ENCODE measurements at regions not wholly inside any gene's neighbourhood (a gene's known extent, or its start where the extent isn't known, plus 50 kb on each side); places are given as distances from the start of the nearest gene placed in this dataset.
A peak's percentile ranks its signal among the peaks of the same experiment; 100 is the strongest.
"Not testable (repeated sequence)": the region's sequence is repeated elsewhere in the genome, so short reads cannot be mapped to it uniquely, and the experiment has no call there.

DNA sequence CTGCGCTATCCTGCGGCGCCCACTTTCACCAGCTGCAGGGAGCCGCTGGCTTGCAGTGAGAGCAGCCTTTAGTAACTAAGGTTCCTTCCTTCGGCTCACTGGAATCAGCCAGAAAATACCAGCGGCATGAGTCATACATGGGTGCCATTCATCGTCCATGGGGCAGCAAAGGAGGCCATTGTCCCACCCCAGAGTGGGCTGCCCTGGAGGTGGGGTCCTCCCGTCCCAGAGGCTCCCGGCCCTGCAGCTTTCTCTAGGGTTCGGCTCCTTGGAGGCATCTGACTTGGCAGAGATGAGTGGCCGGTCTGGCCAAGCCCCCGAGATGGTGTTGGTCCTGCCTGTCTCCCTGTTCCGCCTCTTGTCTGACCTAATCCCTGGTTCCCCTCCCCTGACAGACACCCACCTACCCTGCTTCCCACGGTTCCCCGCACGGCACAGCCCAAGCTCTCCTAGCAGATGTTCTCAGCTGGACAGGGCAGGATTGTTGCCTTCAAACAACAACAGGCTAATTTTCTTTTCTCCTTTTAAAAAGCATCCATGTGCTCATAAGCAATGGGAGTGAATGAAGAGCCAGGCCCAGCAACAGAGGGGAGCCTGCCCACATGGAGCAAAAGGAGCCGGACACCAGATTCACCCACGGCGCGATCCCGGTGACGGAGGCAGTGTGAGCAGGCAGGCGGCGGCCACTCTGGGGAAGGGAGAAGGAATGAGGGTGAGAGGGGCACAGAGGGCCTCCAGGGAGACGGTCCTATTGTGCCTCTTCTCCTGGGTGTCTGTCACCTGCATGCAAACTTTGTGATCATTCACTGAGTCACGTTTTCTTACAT is 97.0 kb upstream of the COL5A1 start:
- H3K36me3 ChIP-seq (ENCODE audit: control insufficient read depth, insufficient read depth, low read length, severe bottlenecking), result no peaks in the 10 kb centered on the region
- no peak overlapping the region for H3K4me3 ChIP-seq (ENCODE audit: low read length)
- H3K4me1 ChIP-seq (ENCODE audit: control insufficient read depth, insufficient read depth, low read length), result peaks cover 28% of the 10 kb centered on the region
- H3K9me3 ChIP-seq (ENCODE audit: control insufficient read depth, low read length), result no peaks in the 10 kb centered on the region
- H3K9ac ChIP-seq (ENCODE audit: low read length), result peak overlapping the region; percentile 3
- peak; percentile 83 for DNase-seq (ENCODE audit: low read depth)
- no peaks in the 10 kb centered on the region for H3K27me3 ChIP-seq (replicated peaks; ENCODE audit: control insufficient read depth, insufficient read depth, low read length)

DNA sequence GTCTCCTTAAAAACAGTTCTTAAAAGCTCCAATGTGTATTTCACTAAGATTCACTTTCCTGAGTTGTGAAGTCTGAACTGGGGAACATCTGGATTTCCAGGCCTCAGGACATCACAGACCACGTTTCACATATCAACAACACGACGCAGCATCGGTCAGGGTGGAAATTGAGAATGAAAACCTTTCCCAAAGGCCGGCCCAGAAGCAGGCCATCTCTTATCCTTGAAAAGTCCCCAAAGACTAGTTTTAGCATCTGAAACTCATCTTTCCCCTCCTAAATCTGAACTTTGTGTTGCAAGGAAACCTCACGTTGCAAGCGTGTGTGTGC is 96.4 kb upstream of the COL5A1 start:
- no peaks in the 10 kb centered on the region for H3K36me3 ChIP-seq (ENCODE audit: control insufficient read depth, insufficient read depth, low read length, severe bottlenecking)
- no peaks in the 10 kb centered on the region for H3K27me3 ChIP-seq (replicated peaks; ENCODE audit: control insufficient read depth, insufficient read depth, low read length)
- H3K9ac ChIP-seq (ENCODE audit: low read length), result peak overlapping the region; percentile 3
- no peak for DNase-seq (ENCODE audit: low read depth)
- peaks cover 28% of the 10 kb centered on the region for H3K4me1 ChIP-seq (ENCODE audit: control insufficient read depth, insufficient read depth, low read length)
- no peak overlapping the region for H3K4me3 ChIP-seq (ENCODE audit: low read length)
- H3K9me3 ChIP-seq (ENCODE audit: control insufficient read depth, low read length), result no peaks in the 10 kb centered on the region

DNA sequence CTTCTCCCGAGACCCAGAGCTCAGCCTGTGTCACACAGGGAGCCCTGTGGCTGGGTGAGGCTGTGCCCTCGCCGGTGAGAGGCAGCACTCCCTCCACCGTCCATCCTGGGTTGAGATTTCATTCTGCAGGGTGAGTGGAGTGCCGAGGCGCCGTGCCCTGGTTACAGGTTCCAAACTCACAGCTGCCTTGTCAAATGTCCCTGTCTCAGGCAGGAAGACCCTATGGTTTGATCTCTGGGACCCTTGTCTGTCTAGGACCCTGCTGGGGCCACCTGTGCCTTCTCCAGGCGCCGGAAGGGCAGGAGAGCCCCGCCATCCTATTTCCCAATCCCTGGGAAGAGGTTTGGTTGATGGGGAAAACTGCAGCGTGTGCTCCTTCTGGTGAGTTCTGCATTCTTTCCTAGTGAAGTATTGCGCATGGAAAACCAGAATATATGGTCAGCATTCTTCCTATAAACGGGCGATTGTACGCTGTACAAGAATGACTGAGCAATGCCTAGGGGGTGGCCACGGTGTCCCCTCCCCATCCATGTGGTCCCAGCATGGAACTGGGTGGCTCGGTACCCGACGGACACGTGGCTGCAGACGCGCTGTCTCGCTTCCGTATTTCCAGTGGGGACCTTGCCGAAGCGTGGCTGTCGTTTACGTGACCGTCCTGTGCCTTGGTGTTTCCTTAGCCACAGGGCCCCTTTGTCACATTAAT is 95.9 kb upstream of the COL5A1 start:
- peak overlapping the region; percentile 75 for H3K9ac ChIP-seq (ENCODE audit: low read length)
- DNase-seq (ENCODE audit: low read depth), result peak; percentile 88
- peak overlapping the region; percentile 63 for H3K4me3 ChIP-seq (ENCODE audit: low read length)
- H3K36me3 ChIP-seq (ENCODE audit: control insufficient read depth, insufficient read depth, low read length, severe bottlenecking), result no peaks in the 10 kb centered on the region
- H3K27me3 ChIP-seq (replicated peaks; ENCODE audit: control insufficient read depth, insufficient read depth, low read length), result no peaks in the 10 kb centered on the region
- peaks cover 28% of the 10 kb centered on the region for H3K4me1 ChIP-seq (ENCODE audit: control insufficient read depth, insufficient read depth, low read length)
- H3K9me3 ChIP-seq (ENCODE audit: control insufficient read depth, low read length), result no peaks in the 10 kb centered on the region

DNA sequence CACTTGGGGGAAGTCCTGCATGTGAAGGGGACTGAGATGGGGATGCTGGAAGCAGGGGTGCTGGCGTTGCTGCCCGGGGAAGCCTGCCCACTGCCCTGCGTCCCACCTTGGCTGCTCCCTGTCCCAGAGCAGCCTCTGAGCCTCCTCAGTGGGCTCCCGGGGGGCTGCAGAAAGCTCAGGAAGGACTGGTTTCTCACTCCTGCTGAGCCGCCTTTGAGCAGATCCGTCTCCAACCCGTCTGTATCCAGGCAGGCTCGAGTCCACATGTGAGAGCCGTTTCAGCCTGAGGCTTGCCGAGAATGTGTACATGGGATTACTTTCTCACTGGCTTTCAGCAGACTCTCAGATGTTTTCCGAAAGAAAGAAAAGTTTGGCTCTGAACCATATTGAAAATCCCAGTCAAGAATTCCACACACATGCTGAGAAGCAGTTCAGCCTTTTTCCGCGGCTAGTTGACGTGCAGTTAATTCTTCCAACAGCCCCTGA is 95.3 kb upstream of the COL5A1 start:
- Histone ChIP-seq H3K4me3 (ENCODE audit: low read length) (peak overlapping the region; percentile 63), H3K4me1 (ENCODE audit: control insufficient read depth, insufficient read depth, low read length) (peaks cover 28% of the 10 kb centered on the region), H3K9ac (ENCODE audit: low read length) (peak overlapping the region; percentile 75), H3K27me3 (replicated peaks; ENCODE audit: control insufficient read depth, insufficient read depth, low read length) (no peaks in the 10 kb centered on the region), H3K36me3 (ENCODE audit: control insufficient read depth, insufficient read depth, low read length, severe bottlenecking) (no peaks in the 10 kb centered on the region), H3K9me3 (ENCODE audit: control insufficient read depth, low read length) (no peaks in the 10 kb centered on the region)
- DNase-seq (ENCODE audit: low read depth), result peak; percentile 69

DNA sequence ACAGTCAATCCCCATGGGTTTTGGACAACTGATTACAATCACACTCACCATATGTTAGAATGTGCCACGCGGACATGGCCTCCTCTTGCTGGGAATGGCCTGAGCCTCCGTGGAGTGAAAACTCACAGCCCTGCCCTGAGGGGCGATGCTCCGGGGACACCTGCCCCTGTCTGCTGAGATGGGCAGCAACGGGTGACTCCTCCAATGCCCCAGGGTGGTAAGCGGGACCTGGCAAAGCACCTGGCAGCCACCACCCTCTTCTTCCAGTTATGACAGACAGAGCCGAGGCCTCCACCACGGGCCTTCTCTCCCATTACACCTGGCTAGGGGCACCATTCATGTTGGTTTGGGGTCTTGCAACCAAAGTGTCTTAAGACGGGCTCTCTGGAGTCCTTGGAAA is 94.9 kb upstream of the COL5A1 start:
- Histone ChIP-seq H3K9ac (ENCODE audit: low read length) (peak overlapping the region; percentile 75), H3K27me3 (replicated peaks; ENCODE audit: control insufficient read depth, insufficient read depth, low read length) (no peaks in the 10 kb centered on the region), H3K4me3 (ENCODE audit: low read length) (no peak overlapping the region), H3K4me1 (ENCODE audit: control insufficient read depth, insufficient read depth, low read length) (peaks cover 32% of the 10 kb centered on the region), H3K9me3 (ENCODE audit: control insufficient read depth, low read length) (no peaks in the 10 kb centered on the region), H3K36me3 (ENCODE audit: control insufficient read depth, insufficient read depth, low read length, severe bottlenecking) (no peaks in the 10 kb centered on the region)
- no peak for DNase-seq (ENCODE audit: low read depth)

DNA sequence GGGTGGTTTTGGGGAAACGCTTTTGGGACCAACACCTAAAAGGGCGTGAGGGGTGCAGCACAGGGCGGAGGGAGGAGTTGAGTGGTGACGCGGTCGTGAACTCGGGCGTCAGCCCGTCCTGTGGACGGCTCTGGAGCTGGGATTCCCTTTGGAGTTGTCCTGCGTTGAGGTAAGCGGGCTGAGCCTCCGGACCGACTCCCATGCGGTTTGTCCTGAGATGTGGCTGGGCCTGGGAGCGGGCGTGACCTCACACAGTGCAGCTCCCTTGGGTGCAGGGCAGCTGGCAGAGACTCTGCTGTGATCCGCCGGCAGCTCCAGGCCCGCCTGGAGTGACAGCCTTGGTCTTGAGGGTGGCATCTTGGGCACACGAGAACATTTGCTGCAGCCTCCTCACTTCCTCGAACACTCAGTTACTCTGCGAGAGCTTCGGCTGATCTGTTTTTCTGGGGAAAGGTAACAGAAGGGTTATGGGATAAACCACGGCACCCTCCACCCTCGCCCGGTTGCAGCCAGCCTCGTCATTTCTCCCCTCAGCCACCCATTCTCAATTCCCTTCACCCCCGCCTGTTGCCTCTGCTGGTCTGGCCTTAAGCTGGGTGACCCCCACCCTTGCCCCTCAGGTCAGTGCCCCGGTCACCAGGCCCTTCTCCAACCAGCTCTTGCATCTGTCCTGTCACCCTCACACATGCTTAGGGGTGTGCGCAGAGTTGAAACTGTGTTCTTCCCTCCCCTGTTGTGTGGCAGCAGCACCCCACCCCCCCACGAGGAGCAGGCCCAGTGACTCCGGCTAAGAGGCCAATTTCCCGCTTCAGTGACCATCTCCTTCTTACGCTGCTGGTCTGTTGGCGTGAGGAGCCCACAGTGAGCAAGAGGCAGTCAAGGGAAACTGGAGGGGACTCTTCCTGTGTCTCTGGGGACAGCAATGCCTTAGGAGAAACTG is 94.2 kb upstream of the COL5A1 start:
- no peak overlapping the region for H3K4me3 ChIP-seq (ENCODE audit: low read length)
- no peaks in the 10 kb centered on the region for H3K27me3 ChIP-seq (replicated peaks; ENCODE audit: control insufficient read depth, insufficient read depth, low read length)
- no peaks in the 10 kb centered on the region for H3K36me3 ChIP-seq (ENCODE audit: control insufficient read depth, insufficient read depth, low read length, severe bottlenecking)
- H3K4me1 ChIP-seq (ENCODE audit: control insufficient read depth, insufficient read depth, low read length), result peaks cover 39% of the 10 kb centered on the region
- DNase-seq (ENCODE audit: low read depth), result no peak
- H3K9me3 ChIP-seq (ENCODE audit: control insufficient read depth, low read length), result no peaks in the 10 kb centered on the region
- no peak overlapping the region for H3K9ac ChIP-seq (ENCODE audit: low read length)

DNA sequence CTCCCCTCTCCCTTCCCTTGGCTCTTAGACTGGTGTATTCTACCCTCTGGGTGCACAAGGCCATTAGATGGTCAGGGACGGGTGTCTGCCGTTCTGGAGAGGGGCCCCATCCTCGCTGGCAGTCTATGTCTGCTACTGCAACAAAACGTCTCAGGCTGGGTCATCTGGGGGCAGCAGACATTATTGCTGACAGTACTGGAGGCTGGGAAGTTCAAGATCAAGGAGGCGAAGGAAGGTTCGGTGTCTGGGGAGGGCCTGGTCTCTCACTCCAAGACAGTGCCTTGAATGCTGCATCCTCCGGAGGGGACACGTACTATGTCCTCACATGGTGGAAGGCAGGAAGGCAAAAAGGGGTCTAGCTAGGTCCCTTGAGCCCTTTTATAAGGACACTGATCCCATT is 93.4 kb upstream of the COL5A1 start:
- Histone ChIP-seq H3K27me3 (replicated peaks; ENCODE audit: control insufficient read depth, insufficient read depth, low read length) (no peaks in the 10 kb centered on the region), H3K9me3 (ENCODE audit: control insufficient read depth, low read length) (no peaks in the 10 kb centered on the region), H3K36me3 (ENCODE audit: control insufficient read depth, insufficient read depth, low read length, severe bottlenecking) (no peaks in the 10 kb centered on the region), H3K9ac (ENCODE audit: low read length) (no peak overlapping the region), H3K4me1 (ENCODE audit: control insufficient read depth, insufficient read depth, low read length) (peaks cover 47% of the 10 kb centered on the region), H3K4me3 (ENCODE audit: low read length) (no peak overlapping the region)
- DNase-seq (ENCODE audit: low read depth), result no peak

DNA sequence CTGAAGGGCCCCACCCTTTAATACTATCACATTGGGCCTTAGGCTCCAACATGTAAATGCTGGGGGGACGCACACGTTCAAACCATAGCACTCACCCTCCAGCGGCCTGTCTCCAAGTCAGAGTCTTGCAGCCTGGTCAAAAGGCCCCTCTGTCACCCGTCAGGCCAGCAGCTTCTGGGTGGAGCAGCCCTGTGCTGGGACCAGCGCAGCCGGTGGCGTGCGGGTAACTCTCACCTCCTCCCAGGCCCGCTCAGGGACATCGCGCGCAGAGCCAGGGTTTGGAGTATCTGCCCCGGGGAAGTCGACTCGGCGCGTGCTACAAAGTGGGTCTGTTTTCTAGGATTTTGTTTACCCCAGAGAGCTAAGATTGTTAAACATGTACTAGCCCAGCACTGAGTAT is 93.0 kb upstream of the COL5A1 start:
- Histone ChIP-seq H3K4me1 (ENCODE audit: control insufficient read depth, insufficient read depth, low read length) (peaks cover 48% of the 10 kb centered on the region), H3K27me3 (replicated peaks; ENCODE audit: control insufficient read depth, insufficient read depth, low read length) (no peaks in the 10 kb centered on the region), H3K9me3 (ENCODE audit: control insufficient read depth, low read length) (no peaks in the 10 kb centered on the region), H3K4me3 (ENCODE audit: low read length) (no peak overlapping the region), H3K9ac (ENCODE audit: low read length) (no peak overlapping the region), H3K36me3 (ENCODE audit: control insufficient read depth, insufficient read depth, low read length, severe bottlenecking) (no peaks in the 10 kb centered on the region)
- no peak for DNase-seq (ENCODE audit: low read depth)

DNA sequence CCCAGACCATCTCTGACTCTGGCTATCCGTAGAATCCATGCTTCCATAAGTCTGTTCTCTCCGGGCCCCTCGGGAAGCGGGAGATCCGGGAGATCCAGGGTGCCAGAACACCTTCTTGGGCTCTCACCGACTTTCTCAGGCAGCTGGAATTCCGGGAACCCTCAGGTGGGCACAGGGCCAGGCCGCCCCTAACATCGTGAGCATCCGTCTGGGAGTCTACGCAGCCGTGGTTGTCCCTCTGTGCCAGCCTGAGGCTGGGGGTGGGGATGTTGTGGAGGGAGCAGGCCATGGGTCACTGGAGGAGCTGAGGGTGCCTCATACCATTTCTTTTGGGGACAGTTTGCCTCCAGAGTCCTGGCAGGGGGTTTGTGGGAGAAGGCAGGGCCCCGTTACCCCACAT is 92.3 kb upstream of the COL5A1 start:
- no peak for DNase-seq (ENCODE audit: low read depth)
- no peak overlapping the region for H3K4me3 ChIP-seq (ENCODE audit: low read length)
- H3K4me1 ChIP-seq (ENCODE audit: control insufficient read depth, insufficient read depth, low read length), result peaks cover 45% of the 10 kb centered on the region
- no peaks in the 10 kb centered on the region for H3K27me3 ChIP-seq (replicated peaks; ENCODE audit: control insufficient read depth, insufficient read depth, low read length)
- H3K9me3 ChIP-seq (ENCODE audit: control insufficient read depth, low read length), result no peaks in the 10 kb centered on the region
- no peak overlapping the region for H3K9ac ChIP-seq (ENCODE audit: low read length)
- no peaks in the 10 kb centered on the region for H3K36me3 ChIP-seq (ENCODE audit: control insufficient read depth, insufficient read depth, low read length, severe bottlenecking)

DNA sequence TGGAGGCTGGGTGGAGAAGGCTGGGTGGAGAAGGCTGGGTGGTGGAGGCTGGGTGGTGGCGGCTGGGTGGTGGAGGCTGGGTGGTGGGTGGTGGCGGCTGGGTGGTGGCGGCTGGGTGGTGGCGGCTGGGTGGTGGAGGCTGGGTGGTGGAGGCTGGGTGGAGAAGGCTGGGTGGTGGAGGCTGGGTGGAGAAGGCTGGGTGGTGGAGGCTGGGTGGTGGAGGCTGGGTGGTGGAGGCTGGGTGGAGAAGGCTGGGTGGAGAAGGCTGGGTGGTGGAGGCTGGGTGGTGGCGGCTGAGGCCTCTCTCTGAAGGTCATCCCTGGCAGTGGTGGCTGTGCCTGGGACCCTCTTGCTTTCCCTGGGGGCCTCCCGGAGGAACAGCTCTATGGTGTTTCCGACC is 91.5 kb upstream of the COL5A1 start:
- not testable (repeated sequence) for H3K4me3 ChIP-seq (ENCODE audit: low read length); H3K9me3 ChIP-seq (ENCODE audit: control insufficient read depth, low read length); H3K36me3 ChIP-seq (ENCODE audit: control insufficient read depth, insufficient read depth, low read length, severe bottlenecking); H3K27me3 ChIP-seq (replicated peaks; ENCODE audit: control insufficient read depth, insufficient read depth, low read length); DNase-seq (ENCODE audit: low read depth); H3K9ac ChIP-seq (ENCODE audit: low read length)
- H3K4me1 ChIP-seq (ENCODE audit: control insufficient read depth, insufficient read depth, low read length), result peaks cover 45% of the 10 kb centered on the region

DNA sequence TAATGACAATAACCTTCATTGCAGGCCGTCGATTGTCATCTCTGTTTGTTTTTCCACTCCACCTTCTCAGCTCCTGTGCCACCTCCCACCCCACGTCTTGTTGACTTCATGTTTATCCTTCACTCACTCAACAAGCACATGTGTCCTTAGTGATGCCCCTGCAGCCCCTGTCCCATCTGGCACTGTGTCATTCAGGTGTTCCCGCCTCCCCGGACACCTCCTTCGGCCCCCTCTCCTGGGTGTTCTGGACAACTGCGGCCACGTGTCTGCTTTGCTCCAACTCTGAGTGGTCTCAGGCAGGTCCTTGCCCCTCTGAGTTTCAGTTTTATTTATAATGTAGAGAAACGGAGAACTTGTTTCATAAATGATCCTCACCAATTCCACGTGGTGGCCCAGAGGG is 91.0 kb upstream of the COL5A1 start:
- H3K9ac ChIP-seq (ENCODE audit: low read length), result no peak overlapping the region
- peaks cover 42% of the 10 kb centered on the region for H3K4me1 ChIP-seq (ENCODE audit: control insufficient read depth, insufficient read depth, low read length)
- no peaks in the 10 kb centered on the region for H3K36me3 ChIP-seq (ENCODE audit: control insufficient read depth, insufficient read depth, low read length, severe bottlenecking)
- no peak overlapping the region for H3K4me3 ChIP-seq (ENCODE audit: low read length)
- H3K27me3 ChIP-seq (replicated peaks; ENCODE audit: control insufficient read depth, insufficient read depth, low read length), result no peaks in the 10 kb centered on the region
- DNase-seq (ENCODE audit: low read depth), result no peak
- no peaks in the 10 kb centered on the region for H3K9me3 ChIP-seq (ENCODE audit: control insufficient read depth, low read length)

Data from adipocyte (in vitro differentiated cells).